ENCODE measurements at regions not wholly inside any gene's neighbourhood (a gene's known extent, or its start where the extent isn't known, plus 50 kb on each side); places are given as distances from the start of the nearest gene placed in this dataset.

DNA sequence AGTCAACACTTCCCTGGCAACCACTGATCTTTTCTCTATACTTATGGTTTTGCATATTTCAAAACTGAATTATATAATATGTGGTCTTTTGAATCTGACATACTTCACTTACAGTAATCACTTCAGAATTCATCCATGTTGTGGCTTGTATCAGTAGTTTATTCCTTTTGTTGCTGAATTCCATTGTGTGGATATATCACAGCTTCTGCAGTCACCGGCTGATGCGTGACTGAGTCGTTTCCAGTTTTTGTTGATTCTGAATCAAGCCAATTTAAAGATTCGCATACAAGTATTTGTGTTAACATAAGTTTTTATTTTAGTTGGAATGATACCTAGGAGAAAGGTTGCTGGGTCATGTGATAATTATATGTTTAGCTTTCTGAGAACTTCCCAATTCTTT, 672.5 kb upstream of the ANKRD30A start:
- H3K9ac ChIP-seq (ENCODE audit: control insufficient read depth, insufficient read depth, low read length): no peak overlapping the region
- H3K4me2 ChIP-seq (ENCODE audit: control insufficient read depth, insufficient read depth): no peak overlapping the region
- POLR2A ChIA-PET: no interaction called here
- H2AFZ ChIP-seq (ENCODE audit: control insufficient read depth, low read depth, low read length): no peak overlapping the region
- intact Hi-C loops (cut with micrococcal nuclease; ENCODE audit: unreplicated experiment) (no loop called here), in situ Hi-C loops (cut with MboI) (no loop called here)
- CTCF ChIA-PET: no interaction called here
- no peak overlapping the region for H3K27ac ChIP-seq (ENCODE audit: control insufficient read depth, insufficient read depth)
- SMC1A ChIA-PET (ENCODE audit: uncharacterized antibody, unreplicated experiment): no interaction called here
- H3K27me3 ChIP-seq (replicated peaks in 1 of 2; ENCODE audit: control insufficient read depth in 2 of 2, insufficient read depth in 2 of 2, low read length in 1 of 2): no peaks in the 10 kb centered on the region
- ATAC-seq: no peak
- TF ChIP-seq HDGF (IDR thresholded peaks at IDR 0.05) (no peak), BMI1 (IDR thresholded peaks at IDR 0.05; ENCODE audit: borderline replicate concordance) (no peak), RAD51 (IDR thresholded peaks at IDR 0.05) (no peak), ETV6 (conservative IDR thresholded peaks at IDR 0.05 in 1 of 2, IDR thresholded peaks at IDR 0.05 in 1 of 2; ENCODE audit: borderline replicate concordance in 1 of 2, low read depth in 1 of 2) (no peak), MTA2 (IDR thresholded peaks at IDR 0.05; ENCODE audit: low read depth) (no peak), RFX5 (IDR thresholded peaks at IDR 0.05; ENCODE audit: low read depth, low read length) (no peak), JUND (IDR thresholded peaks at IDR 0.05; ENCODE audit: low read depth, low read length) (no peak)
- TF ChIP-seq, protein P1, sequence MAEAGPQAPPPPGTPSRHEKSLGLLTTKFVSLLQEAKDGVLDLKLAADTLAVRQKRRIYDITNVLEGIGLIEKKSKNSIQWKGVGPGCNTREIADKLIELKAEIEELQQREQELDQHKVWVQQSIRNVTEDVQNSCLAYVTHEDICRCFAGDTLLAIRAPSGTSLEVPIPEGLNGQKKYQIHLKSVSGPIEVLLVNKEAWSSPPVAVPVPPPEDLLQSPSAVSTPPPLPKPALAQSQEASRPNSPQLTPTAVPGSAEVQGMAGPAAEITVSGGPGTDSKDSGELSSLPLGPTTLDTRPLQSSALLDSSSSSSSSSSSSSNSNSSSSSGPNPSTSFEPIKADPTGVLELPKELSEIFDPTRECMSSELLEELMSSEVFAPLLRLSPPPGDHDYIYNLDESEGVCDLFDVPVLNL (IDR thresholded peaks at IDR 0.05; ENCODE audit: low read depth, low read length): no peak
- DNase-seq (ENCODE audit: low read depth, low spot score): no peak
- no peak overlapping the region for H3K4me3 ChIP-seq
- 58% methylated on average over 4 of the region's 4 CpGs for WGBS (ENCODE audit: insufficient coverage, insufficient replicate concordance, low lambda C conversion rate, missing lambda C conversion rate)
- BruUV-seq (replicated peaks): no TSS peak
- H3K79me2 ChIP-seq (ENCODE audit: control insufficient read depth, insufficient read depth, low read length): no peaks in the 10 kb centered on the region
- FAIRE-seq: no peak
- H3K36me3 ChIP-seq (ENCODE audit: control insufficient read depth in 2 of 2, insufficient read depth in 2 of 2, low read length in 1 of 2): no peaks in the 10 kb centered on the region
- no peaks in the 10 kb centered on the region for H4K20me1 ChIP-seq (ENCODE audit: control insufficient read depth, insufficient read depth)
- H3K4me1 ChIP-seq (ENCODE audit: control insufficient read depth, insufficient read depth, low read length): no peaks in the 10 kb centered on the region
- RAD21 ChIA-PET (ENCODE audit: unreplicated experiment): no interaction called here
- no peaks in the 10 kb centered on the region for H3K9me3 ChIP-seq (replicated peaks; ENCODE audit: control insufficient read depth, insufficient read depth, low read length)
